ENCODE measurements at regions not wholly inside any gene's neighbourhood (a gene's known extent, or its start where the extent isn't known, plus 50 kb on each side); places are given as distances from the start of the nearest gene placed in this dataset.

DNA sequence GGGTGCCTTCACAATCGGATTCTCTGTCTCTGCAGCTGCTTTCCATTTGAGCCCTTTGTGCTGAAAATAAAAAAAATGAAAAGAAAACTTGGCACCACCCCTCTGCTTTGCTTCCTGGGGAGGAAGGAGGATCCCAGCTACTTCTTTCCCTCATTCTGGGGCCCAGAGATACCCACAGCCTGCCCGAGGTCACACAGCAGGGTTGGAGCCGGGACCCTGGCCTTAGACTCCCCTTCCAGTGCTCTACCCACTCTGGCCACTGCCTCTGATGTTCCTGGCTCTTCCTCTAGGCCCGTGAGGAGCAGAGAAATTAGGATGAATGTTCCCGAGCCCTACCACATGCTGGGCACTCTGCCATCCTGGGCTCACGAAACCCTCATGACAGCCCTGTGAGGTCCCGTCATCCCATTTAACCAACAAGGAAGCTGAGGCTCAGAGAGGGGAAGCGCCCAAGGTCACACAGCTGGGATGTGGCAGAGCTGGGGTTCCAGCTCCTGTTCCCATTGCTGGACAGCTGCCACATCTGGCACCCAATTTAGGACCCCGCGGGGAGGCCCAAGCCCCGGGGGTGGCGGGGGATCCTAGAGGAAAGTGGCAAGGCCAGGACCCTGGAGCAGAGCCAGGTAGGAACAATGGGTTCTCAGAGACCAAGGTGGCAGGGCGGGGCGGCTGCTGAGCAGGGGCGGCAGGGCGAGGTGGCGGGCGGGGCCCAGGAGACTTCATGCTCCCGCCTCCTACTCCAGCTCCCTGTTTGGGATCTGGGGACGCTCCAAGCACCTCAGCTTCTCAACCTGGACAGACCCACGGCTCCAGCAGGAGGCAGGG is 76.6 kb downstream of the CEBPB start:
- Histone ChIP-seq H3K4me1 (ENCODE audit: control insufficient read depth, extremely low read depth, insufficient read depth, low read length) (no peaks in the 10 kb centered on the region), H3K9me3 (replicated peaks; ENCODE audit: control insufficient read depth, insufficient read depth, low read length) (no peaks in the 10 kb centered on the region), H3K4me3 (replicated peaks in 1 of 3; ENCODE audit: insufficient read depth in 1 of 3, low read depth in 1 of 3, low read length in 3 of 3) (no peak overlapping the region), H3K9ac (replicated peaks; ENCODE audit: extremely low read depth, insufficient read depth, low read length) (no peak overlapping the region), H3K9me1 (replicated peaks; ENCODE audit: control insufficient read depth, extremely low read depth, insufficient read depth, low read length) (no peaks in the 10 kb centered on the region), H3K79me2 (ENCODE audit: control insufficient read depth, insufficient read depth, low read length) (no peaks in the 10 kb centered on the region), H3K4me2 (ENCODE audit: insufficient read depth, low read length) (no peak overlapping the region), H3K27me3 (ENCODE audit: control insufficient read depth in 2 of 2, insufficient read depth in 2 of 2, low read length in 2 of 2) (peaks cover 0 to 2% of the 10 kb centered on the region in 2 experiments), H3K27ac (ENCODE audit: insufficient read depth, low read depth, low read length) (no peak overlapping the region), H2AFZ (ENCODE audit: low read depth, low read length) (no peak overlapping the region), H3K36me3 (ENCODE audit: control insufficient read depth in 2 of 2, extremely low read depth in 1 of 2, insufficient read depth in 2 of 2, low read length in 2 of 2) (no peaks in the 10 kb centered on the region), H4K20me1 (replicated peaks; ENCODE audit: control insufficient read depth, extremely low read depth, insufficient read depth, low read length) (no peaks in the 10 kb centered on the region)
- no TSS peak for BruUV-seq (replicated peaks)
- intact Hi-C loops (cut with micrococcal nuclease) (no loop called here), dilution Hi-C loops (cut with MboI; ENCODE audit: extremely low pct_ligation_motif_present, low sequenced_read_pairs) (no loop called here)
- ChIA-PET CTCF (no interaction called here), POLR2A (no interaction called here)
- DNase-seq (ENCODE audit: low read depth, low spot score) = no peak
- TF ChIP-seq JUN (IDR thresholded peaks at IDR 0.05; ENCODE audit: borderline replicate concordance, insufficient read depth, insufficient read length, low read depth) (no peak), POLR2AphosphoS5 (IDR thresholded peaks at IDR 0.05; ENCODE audit: insufficient read depth, low read depth, low read length) (no peak), GATA2 (IDR thresholded peaks at IDR 0.05; ENCODE audit: insufficient read depth, insufficient read length, low read depth, low read length) (no peak), FOS (IDR thresholded peaks at IDR 0.05; ENCODE audit: borderline replicate concordance, insufficient read depth, low read length) (no peak), MAX (IDR thresholded peaks at IDR 0.05; ENCODE audit: insufficient read depth, insufficient read length) (no peak), EZH2 (IDR thresholded peaks at IDR 0.05; ENCODE audit: borderline replicate concordance, low read depth, low read length, severe bottlenecking) (no peak), CTCF (IDR thresholded peaks at IDR 0.05; ENCODE audit: extremely low read depth in 1 of 2, insufficient read depth in 1 of 2, low read depth in 1 of 2, low read length in 2 of 2) (no peak), MYC (IDR thresholded peaks at IDR 0.05; ENCODE audit: low read depth, low read length) (no peak), POLR2A (IDR thresholded peaks at IDR 0.05; ENCODE audit: low read depth, low read length) (no peak)
- FAIRE-seq = no peak

Measured in endothelial cell of umbilical vein (primary cell).